OCI-M1 (cell line): ENCODE measurements at regions not wholly inside any gene's neighbourhood (a gene's known extent, or its start where the extent isn't known, plus 50 kb on each side); places are given as distances from the start of the nearest gene placed in this dataset.

Source experiments
- DNase-seq: peaks from one replicate; lab custom pipeline; 2025; lab: John Stamatoyannopoulos, UW

DNA sequence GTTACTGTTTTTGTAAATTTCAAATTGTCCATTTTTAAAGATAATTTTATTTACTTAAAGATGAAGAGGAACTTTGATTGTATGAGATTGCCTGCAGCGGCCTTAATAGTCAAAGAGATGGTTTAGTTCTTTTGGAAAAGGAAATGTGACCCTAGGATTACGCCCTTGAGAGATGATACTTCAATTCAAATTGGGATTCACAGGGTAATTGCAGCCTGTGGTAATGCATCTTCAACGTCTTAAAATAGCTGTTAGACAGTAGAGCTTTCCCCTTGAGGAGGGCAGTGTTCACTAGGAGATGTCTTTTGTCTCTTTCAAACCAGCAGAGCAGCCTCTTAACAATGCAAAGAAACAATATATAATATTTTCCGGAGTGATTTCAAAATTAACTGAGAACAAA is 127.1 kb downstream of the TAF11L14 start:
- no peak for DNase-seq

DNA sequence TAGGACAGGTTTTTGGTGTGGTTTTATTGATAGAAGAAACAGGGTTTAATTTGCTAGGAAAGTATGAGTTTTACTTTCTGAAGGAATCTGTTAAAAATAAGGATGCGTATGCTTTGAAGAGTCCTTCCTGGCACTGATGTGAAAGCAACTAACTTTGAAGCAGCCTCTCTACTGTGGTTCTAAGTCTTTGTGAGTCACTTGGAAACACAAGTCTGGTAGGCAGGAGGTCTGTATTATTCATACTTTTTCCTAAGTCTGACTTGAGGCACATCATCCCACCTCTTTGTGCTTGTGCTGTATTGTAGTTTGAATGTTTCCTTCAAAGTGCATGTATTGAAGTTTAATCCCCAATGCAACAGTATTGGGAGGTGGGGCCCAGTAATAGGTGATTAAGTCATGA is 129.0 kb downstream of the TAF11L14 start:
- no peak for DNase-seq

DNA sequence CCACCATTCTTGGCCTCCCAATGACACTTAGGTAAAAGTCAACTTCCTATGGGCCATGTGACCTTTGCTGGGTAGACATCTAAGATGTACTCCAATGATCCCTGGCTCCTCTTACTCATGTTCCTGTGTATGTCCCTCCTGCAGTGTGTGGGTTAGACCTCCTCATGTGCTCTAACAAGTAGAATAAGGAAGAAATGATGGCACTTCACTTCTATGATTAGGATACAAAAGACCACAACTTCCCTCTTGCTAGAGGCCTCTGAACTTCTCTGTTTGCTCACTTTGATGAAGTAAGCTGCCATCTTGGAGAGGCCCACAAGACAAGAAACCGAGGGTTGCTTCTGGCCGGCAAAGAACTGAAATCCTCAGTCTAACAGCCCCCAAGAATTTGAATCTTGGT is 131.8 kb downstream of the TAF11L14 start:
- peak; percentile 26 for DNase-seq

DNA sequence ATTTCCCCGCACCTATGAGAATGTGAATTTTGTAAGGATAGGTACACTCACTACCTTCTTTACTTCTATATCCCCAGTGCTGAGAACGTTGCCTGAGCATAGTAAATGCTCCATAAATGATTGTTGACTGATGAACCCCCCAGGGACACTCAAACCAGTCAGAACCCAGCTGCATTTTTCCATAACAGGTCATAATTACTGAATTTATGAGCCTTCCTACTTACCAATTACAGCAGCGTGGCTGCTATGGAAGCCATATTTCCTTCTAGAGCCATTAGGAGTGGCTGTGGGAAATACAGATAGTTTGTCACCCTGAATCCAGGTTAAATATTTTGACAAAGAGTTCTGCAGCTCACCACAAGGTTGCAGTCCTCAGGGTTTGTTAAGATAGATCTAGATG is 135.0 kb downstream of the TAF11L14 start:
- no peak for DNase-seq

DNA sequence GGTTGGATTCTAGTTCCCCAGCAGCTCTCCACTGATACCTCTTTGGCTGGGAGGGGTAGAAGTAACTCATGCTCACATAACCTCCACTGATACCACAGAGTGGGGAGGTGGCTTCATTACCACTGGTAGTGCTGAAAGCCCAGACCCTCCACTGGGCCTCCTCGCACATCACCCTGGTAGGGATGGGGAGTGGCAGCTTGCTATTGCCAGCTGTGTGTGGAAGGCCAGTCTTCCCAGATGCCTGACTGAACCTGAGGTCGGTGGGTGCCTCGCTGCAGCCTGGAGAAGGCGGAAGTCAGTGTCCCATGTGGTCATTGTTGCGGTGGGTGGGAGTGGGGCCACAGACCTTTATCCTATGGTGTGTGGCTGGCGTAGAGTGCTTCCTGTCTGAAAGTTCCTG is 138.0 kb downstream of the TAF11L14 start:
- DNase-seq, result no peak

DNA sequence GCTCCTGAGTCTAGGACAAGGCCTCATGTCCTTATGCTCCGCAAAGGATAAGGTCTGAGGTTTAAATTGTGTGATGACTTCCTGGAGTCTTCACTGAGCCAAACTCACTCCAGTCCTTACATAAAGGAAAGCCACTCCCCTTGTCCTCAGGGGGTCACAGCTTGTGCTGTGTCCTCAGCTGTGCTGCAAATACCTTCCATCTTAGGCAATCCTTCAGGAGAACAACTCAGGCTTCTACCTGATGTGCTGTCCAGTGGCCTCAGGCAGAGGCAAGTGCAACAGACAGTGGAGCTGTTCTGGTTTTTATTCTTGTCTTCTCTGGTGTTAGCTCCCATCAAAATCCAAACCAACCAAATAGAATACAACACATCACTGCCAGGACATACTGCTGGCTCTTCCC is 151.5 kb downstream of the TAF11L14 start:
- DNase-seq, result no peak

DNA sequence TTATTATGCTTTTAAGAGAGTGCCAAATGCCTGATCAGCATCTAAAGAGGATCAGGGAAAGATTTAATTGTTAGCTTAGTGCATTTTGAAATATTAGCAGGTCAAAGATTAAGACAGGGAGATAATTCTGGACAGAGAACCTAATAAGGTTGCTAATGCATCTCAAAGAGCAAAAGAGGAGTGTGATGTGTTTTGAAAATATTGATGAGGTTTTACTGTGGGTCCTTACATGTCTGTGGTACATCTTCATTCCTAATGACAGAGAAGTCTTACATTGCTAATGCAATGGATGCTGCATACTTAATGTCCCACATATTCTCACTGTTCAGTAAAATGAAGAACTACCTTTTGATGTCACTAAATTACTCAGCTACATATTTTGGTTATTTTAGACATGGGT is 154.1 kb downstream of the TAF11L14 start:
- DNase-seq, result no peak

DNA sequence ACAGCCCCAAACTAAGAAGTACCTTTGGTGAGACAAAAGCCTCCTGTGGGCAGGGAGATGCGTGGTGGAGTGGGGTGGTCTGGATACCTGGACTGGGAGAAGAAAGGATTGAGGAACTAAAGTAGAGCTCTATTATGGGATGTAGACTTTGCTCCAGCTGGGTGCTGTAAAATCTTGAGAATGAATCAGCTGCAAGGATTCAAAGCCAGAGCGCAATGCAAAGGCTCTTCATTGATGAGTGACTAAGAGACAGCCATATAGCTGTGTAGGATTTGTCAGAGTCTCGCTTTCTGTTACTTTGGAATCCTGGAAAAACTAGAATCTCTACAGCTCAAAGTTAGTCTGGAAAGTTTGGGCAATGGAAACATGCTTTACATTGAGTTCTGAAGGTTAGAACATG is 159.9 kb downstream of the TAF11L14 start:
- DNase-seq, result no peak

DNA sequence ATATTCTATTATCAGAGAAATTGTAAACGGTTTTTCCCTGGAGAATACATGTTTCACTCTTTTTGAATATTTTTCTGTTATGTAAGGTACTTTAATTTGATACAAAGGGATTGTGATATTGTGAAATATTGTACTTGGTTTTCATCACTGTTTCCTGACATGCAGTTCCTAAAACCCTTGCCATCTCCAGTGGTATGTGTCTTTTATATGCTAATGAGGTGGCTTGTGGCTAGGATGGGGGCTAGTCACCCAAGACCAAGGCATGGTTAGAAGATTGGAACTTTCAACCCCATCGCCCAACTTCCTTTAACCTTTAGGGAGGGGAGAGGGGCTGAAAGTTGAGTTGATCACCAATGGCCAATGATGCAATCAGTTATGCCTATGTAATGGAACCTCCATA is 160.6 kb downstream of the TAF11L14 start:
- peak; percentile 50 for DNase-seq

DNA sequence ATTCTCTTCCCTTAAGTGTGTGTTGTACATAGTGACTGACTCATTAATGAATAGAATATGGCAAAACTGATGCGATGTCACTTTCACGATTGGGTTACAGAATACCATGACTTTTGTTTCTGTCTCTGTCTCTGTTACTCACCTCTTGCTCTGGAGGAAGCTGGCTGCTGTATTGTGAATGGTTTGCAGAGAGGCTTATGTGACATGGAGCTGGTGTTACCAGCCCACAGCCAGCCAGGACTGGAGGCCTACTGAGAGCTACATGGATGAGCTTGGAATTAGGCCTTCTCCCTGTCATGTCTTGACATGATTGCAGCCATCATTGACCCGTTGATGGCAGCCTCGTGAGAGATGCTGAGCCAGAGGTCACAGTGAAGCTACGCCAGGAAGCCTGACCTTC is 161.9 kb downstream of the TAF11L14 start:
- no peak for DNase-seq

DNA sequence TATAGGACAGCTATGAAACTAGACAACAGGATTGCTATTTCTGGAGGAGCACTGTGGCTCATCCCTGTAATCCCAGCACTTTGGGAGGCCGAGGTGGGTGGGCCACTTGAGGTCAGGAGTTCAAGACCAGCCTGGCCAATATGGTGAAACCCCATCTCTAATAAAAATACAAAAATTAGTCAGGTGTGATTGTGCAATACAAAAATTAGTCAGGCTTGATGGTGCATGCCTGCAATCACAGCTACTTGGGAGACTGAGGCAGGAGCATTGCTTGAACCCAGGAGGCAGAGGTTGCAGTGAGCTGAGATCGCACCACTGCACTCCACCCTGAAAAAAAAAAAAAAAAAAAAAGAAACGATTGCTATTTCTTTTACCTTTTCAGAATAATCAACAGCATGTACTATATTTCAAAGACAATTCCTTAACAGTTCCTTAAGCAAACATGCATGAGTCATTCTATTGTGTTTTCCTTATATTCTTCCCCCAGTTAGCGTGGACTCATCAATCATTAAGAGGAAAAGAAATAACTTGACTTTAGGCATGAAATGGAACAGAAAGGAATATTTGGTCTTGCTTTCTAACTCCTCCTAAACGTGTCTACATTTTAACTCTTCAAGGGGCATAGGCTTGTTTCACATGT is 162.6 kb downstream of the TAF11L14 start:
- DNase-seq, result no peak

DNA sequence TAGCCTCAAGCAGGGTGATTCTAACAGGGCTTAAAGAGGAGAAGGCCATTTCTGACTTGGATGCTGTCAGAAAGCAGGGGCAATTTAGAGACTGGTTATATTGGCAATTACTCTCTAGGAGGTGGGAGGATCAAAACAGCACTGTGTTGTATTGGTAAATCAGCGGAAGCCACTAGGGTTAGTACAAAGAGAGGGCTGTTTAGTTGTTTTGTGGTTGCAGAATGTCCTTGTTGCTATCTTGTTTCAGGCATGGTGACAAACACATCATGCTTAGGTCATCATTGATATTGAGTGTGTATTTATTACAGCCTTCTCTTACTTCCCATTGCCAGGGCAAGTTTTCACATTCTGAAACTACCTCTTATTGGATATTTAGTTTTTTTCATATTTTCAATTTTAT is 165.3 kb downstream of the TAF11L14 start:
- no peak for DNase-seq

DNA sequence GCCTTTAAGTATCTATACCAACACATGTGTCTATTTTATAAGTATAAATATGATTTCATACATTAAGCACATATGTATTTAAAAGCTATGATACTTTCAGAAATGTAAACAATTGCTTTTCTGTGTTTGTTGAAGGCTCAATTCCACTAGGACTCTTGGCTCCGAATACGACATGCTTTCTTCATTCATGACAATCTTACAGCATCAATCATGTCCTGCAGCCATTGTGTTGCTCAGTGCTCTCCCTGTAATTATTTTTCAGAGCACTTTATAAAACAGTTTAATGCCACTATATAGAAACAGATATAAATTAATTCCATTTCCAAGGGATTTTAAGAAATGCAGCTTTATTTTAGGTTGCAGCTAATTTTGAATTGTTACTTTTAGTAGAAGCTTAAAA is 167.3 kb downstream of the TAF11L14 start:
- no peak for DNase-seq

DNA sequence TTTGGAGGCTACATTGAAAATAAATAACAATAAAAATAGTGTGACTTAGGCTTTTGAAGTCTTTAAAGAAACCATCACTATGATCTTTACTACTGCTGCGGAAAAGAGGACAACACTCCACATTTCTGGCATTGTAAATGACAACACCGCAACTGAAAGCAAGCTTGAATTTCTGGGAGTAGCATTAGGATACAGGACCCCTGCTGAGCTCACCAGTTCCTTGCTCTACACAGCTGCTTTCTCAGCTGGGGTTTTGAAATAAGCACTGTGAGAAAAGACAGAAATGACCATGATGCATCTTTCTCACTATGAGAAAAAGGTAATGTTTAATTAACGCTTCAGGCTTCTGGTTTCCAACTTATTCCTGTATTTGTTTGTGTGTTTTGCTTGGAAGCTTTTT is 168.0 kb downstream of the TAF11L14 start:
- no peak for DNase-seq

DNA sequence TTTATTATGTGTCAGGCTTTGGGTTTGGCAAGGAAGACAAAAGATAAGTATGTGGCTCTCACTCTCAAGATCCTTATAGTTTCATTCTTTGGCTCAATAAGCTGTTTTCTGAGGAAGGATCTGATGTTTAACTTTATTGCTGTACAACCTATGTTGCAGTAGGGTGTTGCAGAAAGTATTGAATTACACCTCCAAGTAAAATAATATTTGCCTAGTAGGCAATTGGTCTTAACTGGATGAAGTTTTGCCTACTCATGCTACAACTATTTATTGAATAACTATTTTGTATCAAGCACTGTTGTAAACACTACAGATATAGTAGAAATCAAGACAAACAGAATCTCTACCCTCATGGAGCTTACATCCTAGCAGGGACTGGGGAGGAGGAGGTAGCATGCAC is 169.7 kb downstream of the TAF11L14 start:
- DNase-seq, result no peak

DNA sequence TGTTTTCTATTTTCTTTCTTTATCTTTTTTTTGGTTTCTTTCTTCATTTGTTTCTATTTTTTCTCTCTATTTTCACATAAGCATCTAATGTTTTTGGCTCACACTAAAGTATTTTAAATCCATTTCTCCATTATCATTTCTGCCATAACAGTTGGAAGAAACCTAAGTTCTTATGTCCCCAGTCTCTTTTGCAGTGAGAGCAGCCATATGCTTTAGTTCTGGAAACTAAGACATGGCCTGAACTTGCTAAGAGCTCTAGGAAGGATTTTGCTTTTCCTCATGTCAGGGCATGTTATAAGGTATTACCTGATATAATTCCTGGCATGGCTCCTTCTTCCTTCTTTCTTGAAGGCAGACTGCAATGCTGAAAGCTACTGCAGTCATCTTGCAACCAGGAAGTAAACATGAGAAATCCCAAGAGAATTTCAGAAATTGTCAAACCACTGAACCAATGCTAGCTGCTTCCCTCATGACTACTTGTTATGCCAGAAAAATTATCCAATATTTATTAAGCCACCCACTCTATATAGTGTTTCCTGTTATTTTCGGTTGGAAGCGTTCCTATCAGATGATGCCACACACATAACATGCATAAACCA is 171.1 kb downstream of the TAF11L14 start:
- no peak for DNase-seq

DNA sequence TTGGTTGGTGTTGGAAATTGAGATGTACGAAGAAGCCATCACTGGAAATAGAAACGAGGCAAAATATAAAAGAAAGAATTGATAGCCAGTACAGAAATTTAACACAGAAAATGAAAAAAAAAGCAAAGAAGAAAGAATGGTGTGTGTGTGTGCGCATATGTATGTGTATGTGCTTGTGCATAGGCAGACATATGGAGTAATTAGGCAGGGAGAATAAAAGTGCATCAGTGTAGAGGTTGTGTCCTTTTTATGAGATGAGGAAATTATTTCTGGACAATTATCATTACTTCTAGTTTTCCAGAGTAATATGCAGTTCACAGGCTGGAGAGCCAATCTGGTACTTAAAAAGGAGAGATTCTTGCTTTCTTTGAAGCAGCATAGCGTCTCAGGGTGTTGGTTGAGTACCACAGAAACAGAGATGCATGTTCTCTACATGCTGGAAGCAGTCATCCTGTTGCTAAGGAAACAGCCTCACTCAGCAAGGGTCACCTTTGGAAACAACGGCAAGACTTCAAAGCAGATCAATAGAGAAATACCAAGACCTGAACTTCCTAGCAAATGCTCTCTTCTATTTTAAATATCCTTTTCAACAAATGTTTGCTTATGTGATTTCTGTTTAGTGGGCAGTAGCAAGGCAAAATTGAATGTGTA is 172.7 kb downstream of the TAF11L14 start:
- DNase-seq, result no peak

DNA sequence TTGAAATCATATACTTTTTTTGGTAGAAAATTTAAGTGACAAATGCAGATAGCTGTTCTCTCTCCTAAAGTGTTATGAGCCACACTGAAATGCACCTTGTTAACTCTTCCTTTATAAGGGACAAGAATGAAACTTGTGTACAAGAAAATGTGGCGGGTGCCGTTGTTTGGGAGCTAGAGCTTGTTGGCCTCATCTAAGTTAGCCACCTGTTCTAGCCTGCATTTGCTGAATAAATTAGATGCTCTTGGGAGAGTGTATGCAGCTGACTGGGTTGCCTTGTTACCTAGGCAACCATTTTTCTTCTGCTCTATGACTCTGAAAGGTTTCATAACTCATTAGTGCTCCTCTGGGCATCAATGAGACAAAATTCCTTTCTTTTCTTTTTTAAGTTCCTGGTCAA is 174.3 kb downstream of the TAF11L14 start:
- no peak for DNase-seq

DNA sequence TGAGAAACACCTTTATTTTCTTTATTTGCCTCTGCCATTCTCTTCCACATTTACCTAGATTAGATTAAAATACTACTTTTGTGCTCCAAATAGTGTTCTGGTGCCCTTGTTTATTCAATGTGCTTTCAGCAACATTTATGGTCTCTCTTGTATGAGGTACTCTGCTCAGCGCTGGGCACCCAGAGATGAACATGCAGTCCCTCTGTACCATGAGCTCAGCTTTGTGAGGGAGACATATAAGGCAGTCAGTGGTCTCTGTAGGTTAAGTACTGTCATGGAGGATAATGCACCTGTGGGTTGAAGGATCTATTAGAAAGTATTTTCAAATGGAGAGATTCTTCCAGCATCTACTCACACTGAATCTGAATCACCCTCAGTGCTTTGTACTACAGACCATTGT is 176.5 kb downstream of the TAF11L14 start:
- no peak for DNase-seq

DNA sequence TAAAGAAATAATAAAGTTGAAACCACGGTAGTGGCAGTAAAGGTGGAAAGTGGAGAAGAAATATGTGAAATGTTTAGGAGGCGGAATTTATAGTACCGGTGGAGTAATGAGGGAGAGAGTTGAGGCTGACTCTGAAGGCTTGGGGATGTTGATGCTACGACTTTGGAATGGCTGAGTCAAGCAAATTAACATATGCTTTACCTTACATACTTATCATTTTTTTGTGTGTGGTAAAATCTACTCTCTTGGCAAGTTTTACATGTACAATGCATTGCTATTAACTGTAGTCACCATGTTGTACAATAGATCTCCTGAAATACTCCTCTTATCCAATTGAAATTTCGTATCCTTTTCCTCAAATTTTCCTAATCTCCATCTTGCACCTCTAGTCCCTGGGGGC is 179.0 kb downstream of the TAF11L14 start:
- DNase-seq, result no peak

DNA sequence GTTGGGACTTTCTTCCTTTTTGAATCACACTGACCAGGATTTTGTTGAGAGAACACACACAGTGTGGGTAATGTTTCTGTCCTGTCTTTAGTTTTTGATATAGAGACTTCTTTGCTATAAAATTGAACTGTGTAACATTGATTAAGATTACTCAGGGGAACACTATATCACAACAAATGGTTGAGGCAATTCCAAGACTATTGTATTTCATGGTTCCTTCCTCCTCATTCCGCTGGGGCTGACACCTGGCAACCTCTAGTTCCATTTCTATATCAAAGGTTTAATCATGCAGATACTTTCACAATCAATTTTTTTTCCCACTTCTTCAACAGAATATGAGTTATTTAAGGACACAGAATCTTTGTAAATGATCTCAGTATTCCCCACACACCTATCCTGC is 182.2 kb downstream of the TAF11L14 start:
- no peak for DNase-seq

DNA sequence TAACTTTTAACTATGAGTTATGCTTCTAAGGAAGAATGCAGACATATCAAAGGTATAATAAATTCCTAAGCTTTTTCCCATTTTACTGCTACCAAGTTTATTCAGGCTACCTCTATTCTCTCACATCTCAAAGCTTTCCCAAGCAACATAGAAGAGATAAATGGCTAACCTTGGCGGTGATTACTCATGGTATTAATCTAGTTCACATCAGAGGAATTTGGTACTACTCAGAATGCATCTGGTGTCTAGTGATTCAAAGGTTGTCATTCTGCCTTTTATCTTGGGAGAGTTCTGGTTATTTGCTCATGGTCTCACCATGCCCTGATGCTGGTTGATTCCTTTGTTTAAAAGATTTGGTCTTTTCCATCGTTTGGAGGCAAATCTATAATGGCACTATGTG is 182.7 kb downstream of the TAF11L14 start:
- DNase-seq, result no peak

DNA sequence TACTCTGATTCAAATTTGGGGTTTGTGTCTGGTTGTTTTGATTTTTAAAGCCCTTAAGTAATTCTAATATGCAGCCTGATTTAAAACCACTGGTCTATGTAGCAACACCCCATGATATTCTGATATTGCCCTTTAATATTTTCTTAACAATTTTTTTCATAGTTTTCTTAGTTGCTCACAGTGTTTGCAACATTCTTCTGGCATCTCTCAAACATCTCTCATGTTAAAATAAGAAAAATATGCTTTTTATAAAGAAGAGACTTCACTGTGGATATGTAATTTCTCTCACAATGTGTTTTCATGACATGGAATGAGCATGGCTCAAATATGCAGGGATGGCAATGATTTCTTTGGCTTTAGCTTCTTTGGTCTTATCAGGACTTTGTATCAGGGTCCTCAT is 183.7 kb downstream of the TAF11L14 start:
- DNase-seq, result no peak

DNA sequence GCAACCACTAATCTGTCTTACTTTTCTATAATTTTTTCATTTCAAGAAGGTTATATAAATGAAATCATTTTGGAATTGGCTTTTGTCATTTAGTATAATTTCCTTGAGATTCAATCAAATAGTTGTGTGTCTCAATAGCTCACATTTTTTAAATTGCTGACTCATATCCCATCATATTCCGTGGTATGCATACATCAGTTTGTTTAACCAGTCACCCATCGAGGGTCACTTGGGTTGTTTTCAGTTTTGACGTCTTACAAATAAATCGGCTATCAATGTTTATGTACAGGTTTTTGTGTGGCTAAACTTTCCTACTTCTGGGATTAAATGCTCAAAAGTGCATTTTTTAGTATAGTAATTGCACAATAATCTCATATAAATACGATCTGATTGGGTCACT is 185.5 kb downstream of the TAF11L14 start:
- no peak for DNase-seq
